DND-41 (cell line): ENCODE measurements at regions not wholly inside any gene's neighbourhood (a gene's known extent, or its start where the extent isn't known, plus 50 kb on each side); places are given as distances from the start of the nearest gene placed in this dataset.

Experiments used
- EZH2 ChIP-seq: IDR thresholded peaks from 3 replicates; pipeline ENCODE4 v1.6.1; 2012; ENCODE audit warnings: borderline replicate concordance, low read depth, mild to moderate bottlenecking, moderate library complexity, low read length, inconsistent platforms; ENCODE audit not compliant: severe bottlenecking
- TF ChIP-seq, protein P1 (sequence below): IDR thresholded peaks from 2 replicates; pipeline ENCODE4 v1.5.1; 2012; ENCODE audit warnings: borderline replicate concordance, low read length, moderate library complexity, mild to moderate bottlenecking; ENCODE audit not compliant: poor library complexity, severe bottlenecking; ENCODE audit errors: extremely low read depth

DNA sequence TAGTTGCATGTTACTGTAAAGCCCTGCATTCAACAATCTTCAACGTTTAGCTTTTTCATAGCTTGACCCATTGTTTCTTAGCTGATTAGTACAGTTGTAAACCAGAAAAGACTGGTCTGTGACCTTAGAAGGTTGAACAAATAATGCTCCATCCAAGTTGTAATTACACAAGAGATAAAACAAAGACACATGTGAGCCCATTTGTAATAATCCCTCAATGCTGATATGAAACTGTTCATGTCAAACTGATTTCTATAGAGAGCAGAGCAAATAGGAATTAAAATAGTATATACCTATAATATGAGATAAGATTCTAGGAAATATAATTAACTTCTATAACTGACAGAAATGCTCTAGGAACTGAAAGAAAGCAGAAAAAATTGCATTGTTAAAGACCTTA, 94.7 kb upstream of the SLC25A13 start:
- TF ChIP-seq, protein P1, sequence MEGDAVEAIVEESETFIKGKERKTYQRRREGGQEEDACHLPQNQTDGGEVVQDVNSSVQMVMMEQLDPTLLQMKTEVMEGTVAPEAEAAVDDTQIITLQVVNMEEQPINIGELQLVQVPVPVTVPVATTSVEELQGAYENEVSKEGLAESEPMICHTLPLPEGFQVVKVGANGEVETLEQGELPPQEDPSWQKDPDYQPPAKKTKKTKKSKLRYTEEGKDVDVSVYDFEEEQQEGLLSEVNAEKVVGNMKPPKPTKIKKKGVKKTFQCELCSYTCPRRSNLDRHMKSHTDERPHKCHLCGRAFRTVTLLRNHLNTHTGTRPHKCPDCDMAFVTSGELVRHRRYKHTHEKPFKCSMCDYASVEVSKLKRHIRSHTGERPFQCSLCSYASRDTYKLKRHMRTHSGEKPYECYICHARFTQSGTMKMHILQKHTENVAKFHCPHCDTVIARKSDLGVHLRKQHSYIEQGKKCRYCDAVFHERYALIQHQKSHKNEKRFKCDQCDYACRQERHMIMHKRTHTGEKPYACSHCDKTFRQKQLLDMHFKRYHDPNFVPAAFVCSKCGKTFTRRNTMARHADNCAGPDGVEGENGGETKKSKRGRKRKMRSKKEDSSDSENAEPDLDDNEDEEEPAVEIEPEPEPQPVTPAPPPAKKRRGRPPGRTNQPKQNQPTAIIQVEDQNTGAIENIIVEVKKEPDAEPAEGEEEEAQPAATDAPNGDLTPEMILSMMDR: no peak
- TF ChIP-seq EZH2: no peak
